ENCODE measurements at regions not wholly inside any gene's neighbourhood (a gene's known extent, or its start where the extent isn't known, plus 50 kb on each side); places are given as distances from the start of the nearest gene placed in this dataset.

- intact Hi-C loops (cut with micrococcal nuclease), result no loop called here
Observed at GRCh38 chr4:41427306-41427882, 110.6 kb upstream of the LIMCH1 start.

DNA sequence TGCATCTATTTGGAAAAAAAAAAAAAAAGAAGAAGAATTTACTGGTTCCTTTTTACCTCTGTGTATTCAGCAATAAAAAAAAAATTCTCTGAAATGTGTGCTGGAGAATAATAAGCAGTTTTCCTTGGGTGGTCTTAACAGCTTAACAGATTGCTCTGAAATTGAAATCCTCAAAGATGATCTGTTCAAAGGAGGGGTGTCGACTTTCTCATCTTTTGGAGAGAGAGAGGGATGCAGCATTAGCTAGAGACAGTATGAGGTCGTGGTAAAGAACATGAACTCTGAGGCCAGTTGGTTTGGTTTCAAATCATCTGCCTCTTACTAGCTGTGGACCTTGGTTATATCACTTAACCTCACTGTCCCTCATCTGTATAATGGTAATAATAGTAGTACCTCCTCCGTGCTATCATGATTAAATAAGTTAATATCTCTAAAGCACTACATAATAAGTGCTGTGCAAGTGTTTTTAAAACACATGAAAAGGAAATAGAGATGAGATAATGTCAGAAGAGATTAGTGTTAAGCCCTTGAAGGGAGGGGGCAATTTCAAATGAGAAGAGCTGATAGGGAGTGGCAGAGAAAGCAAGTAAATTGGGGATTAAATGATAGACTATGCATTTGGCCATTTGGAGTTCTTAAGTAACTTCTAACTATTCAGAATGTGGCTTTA, 109.9 kb upstream of the LIMCH1 start:
- intact Hi-C loops (cut with micrococcal nuclease), result no loop called here

DNA sequence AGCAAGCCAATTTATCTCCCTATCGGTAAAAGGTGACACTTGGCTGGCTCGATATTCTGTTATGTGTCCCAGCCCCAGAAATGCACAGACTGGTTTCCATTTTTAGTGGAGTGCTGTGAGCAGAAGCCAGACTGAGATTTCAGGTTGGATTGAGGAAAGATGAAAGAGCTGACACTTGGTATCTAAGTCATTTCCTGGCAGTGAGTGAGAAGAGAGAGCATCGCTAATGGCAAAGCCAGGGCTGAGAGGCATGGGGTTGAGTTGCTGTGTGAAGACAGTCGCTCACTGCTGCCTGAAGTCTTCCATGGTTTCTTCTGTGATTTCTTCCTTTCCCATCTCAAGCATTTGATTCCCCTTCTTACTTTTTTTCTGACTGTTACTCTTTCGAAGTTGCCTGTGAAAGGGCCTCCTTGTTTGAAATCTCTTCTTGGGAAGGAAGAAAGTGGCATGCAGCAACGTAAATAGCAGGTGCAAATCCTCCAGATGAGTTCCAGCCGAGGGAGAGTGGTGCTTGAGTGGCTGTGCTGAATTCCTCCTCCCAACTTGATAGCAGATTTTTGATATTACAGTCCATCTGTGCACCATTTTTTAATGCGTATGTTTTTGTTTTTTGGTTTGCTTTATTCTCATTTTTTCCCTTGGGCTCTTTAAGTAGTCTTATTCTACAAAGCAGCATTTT, 109.2 kb upstream of the LIMCH1 start:
- intact Hi-C loops (cut with micrococcal nuclease), result no loop called here

- intact Hi-C loops (cut with micrococcal nuclease), result no loop called here
Observed at GRCh38 chr4:41429280-41429669, 108.7 kb upstream of the LIMCH1 start.

DNA sequence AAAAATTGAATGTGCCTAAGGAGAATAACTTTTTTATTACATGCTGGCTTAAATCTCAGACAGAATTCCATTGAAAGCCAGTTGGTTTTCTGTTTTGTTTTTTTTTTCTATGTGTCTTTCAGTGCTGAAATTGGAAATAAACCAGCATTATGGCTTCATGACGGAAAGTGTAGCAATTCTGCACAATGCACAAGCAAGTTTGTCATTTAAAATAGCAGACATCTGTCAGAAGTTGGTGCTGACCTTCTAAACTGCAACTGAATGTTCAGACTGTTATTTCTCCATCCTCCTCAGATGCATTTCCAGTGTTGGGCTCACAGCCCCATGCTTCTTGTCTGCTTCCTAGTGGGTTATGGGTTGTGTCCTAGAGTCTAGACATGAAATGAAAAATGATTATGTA, 107.2 kb upstream of the LIMCH1 start:
- intact Hi-C loops (cut with micrococcal nuclease), result no loop called here

DNA sequence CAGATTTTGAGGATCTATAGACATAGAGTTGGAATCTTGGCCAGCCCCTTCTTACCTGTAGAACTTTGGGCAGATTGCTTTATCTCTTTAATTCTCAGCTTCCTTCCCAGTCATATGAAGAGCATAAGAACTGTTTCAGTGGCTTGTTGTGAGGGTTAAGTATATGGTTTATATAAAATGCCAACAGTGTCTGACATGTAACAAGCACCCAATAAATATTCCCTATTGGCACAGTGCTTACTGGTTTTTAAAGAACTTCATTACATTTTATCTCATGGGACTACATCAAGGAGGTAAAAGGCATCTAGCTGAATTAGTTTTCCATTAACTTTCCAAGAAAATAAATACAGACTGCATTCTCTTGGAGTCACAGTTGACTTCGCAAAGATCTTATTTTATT, 106.7 kb upstream of the LIMCH1 start:
- intact Hi-C loops (cut with micrococcal nuclease), result no loop called here

- intact Hi-C loops (cut with micrococcal nuclease), result no loop called here
Observed at GRCh38 chr4:41432219-41432618, 105.7 kb upstream of the LIMCH1 start.

- intact Hi-C loops (cut with micrococcal nuclease), result no loop called here
Observed at GRCh38 chr4:41432881-41433280, 105.1 kb upstream of the LIMCH1 start.

DNA sequence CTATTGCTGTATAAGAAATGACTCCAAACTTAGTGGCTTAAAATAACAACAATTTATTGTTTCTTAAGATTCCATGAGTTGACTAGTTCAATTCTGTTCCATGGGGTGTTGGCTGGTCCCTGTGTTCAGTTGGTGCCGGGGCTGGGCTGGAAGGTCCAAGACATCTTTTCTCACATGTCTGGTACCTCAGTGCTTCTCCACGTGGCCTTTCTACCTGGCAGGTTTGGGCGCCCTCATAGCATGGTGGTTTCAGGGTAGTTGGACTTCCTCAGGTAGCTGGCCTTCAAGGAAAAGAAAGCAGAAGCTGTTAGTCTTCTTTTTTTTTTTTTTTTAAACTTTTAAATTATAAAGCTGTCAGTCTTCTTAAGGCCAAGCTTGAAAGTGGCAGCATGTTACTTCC, 104.6 kb upstream of the LIMCH1 start:
- intact Hi-C loops (cut with micrococcal nuclease), result no loop called here

DNA sequence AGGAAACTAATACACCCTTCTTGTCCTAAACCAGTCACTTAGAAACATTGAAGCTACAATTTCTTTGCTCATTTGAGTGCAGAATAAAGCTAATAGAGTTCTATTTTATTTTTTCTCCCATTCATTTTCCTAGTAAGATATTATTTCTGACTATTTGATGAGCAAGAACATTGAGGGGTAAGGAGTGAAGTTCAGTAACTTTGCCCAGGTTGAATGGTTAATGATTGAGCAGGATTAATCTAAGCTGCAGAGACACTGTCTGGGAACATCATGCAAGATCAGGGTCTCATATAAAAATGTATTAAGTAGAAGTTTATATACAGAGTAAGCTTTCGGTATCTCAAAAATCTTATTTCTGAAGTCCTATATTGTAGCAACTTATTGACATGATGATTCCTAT, 102.4 kb upstream of the LIMCH1 start:
- intact Hi-C loops (cut with micrococcal nuclease), result no loop called here

GRCh38 chr4:41436419-41436818, 101.5 kb upstream of the LIMCH1 start:
- intact Hi-C loops (cut with micrococcal nuclease), result no loop called here

DNA sequence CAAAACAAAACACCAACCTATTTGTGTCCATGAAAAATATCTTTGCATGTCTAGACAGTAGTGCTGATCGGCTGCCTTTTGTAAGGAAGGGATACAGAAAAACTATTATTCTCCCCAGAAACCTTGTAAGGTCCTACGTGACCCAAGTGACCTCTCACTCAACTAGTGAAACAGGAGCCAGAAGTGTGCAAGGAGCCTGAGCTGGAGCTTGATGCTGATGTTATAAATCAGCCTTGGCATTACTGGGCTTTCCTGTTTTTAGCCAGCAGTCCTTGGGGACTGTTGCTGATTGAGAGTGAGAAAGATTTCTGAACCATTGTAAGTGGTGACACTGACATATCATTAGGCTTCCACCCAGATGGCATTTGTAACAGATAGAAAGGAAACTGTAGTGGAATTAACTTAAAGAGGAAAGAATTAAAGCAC, 100.8 kb upstream of the LIMCH1 start:
- intact Hi-C loops (cut with micrococcal nuclease), result no loop called here

DNA sequence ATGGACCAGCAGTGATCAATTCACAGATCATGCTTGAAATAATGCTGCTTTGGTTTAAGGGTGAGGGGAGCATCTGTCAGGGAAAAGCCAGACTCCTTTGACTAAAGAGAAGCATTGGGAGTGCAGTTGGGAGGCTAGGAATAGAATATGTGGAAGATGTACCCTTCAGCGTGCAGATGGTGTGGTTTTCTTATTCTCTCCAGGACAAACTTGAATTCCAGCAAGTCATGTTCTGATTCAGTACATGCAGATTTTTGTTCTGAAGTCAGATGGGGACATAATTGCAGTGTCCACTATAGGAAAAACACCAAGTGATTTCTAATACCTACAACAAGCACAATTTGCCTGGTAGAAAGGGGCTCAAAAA, 99.0 kb upstream of the LIMCH1 start:
- intact Hi-C loops (cut with micrococcal nuclease), result no loop called here

- intact Hi-C loops (cut with micrococcal nuclease), result no loop called here
Observed at GRCh38 chr4:41442810-41443209, 95.1 kb upstream of the LIMCH1 start.

DNA sequence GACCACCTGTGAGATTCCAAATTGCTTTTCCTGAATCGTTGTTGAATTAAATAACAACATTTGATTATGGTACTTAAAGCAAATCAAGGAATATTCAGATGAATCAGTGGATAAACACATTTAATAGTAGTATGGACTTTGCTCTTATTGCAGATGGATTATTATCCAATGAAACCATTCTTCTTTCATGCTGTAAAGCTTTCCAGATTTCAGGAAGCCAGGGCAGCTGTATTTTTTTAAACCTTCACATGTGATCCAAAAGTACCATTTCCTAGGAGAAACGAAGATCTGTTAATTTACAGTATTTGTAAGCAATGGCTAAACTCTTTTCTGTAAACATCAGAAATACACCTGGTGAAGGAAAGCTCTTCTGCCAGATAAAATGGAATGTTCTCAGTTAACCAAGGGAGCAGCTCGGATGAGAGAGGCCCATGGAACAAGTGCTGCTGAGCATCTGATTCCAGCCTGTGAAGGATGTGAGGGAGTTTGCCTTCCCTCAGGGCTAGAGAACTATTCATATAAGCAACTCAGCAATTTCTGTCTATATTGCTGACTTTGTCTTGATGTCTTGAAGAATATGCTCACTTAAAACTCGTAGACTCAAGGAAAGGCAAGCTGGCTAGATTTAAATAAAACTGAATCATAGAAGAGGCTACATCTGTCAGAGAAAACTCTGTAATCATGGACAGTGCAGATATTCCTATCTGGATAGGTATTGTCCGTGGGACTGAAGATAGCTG, 94.4 kb upstream of the LIMCH1 start:
- intact Hi-C loops (cut with micrococcal nuclease), result no loop called here

DNA sequence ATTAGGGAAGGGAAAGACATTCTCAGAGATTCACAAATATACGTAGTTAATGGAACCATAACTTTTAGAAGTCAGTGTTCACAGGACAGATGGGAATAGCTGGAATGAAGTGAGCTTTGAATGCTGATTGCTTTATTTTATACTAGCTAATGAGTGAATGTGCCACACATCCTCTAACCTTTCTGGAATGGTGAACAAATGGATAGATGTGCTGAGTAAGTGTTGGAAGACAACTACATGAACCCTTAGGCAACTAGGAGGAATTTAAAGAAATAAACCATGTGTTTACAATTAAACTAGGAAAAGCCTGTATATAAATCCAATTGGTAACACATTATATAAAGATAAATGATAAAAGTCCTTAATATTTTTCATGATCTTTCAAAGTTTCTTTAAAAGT, 91.6 kb upstream of the LIMCH1 start:
- intact Hi-C loops (cut with micrococcal nuclease), result no loop called here

GRCh38 chr4:41446981-41447725, 90.8 kb upstream of the LIMCH1 start:
- intact Hi-C loops (cut with micrococcal nuclease), result no loop called here

DNA sequence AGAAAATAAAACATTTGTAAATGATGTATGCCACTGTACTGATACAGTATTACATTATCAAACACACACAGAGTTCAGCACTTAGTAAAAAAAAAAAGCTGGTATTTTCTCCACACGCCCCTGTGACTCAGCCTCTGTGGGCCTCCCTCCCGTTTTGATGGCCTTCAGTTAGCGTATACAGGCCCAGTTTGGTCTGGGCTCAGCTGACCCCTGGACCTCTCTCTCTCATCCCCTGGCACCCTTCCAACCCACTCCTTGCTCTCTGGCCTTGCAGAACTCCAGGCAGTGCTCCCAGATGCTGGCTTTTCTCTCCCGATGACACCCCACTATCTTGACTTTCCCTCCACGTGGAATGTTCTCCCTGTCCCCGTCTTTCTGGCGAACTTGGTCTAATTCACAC, 89.0 kb upstream of the LIMCH1 start:
- intact Hi-C loops (cut with micrococcal nuclease), result no loop called here

- intact Hi-C loops (cut with micrococcal nuclease), result no loop called here
Observed at GRCh38 chr4:41451961-41452360, 86.0 kb upstream of the LIMCH1 start.

GRCh38 chr4:41452484-41453225, 85.3 kb upstream of the LIMCH1 start:
- intact Hi-C loops (cut with micrococcal nuclease), result no loop called here

- intact Hi-C loops (cut with micrococcal nuclease), result no loop called here
Observed at GRCh38 chr4:41454423-41454822, 83.5 kb upstream of the LIMCH1 start.
